BLaER1 treated with 17β-estradiol and CSF1 and Interleukin-3, amounts not matched to agents 10 nM and 100 nM (cell line): ENCODE measurements at regions not wholly inside any gene's neighbourhood (a gene's known extent, or its start where the extent isn't known, plus 50 kb on each side); places are given as distances from the start of the nearest gene placed in this dataset.

Experiments
- H3K27ac ChIP-seq, 11 experiments: shearing (Covaris generic); formaldehyde crosslinking; 2 replicates each; pipeline ENCODE4 v1.8.1; 2022
- H3K27me3 ChIP-seq, 11 experiments: shearing (Covaris generic); formaldehyde crosslinking; 2 replicates each; pipeline ENCODE4 v1.8.1; 2022
- H3K36me3 ChIP-seq, 11 experiments: shearing (Covaris generic); formaldehyde crosslinking; 2 replicates each; pipeline ENCODE4 v1.8.1; 2022
- H3K4me1 ChIP-seq, 10 experiments: shearing (Covaris generic); formaldehyde crosslinking; 2 replicates each; pipeline ENCODE4 v1.8.1; 2022
- H3K4me2 ChIP-seq, 11 experiments: shearing (Covaris generic); formaldehyde crosslinking; 2 replicates each; pipeline ENCODE4 v1.8.1; 2022
- H3K4me3 ChIP-seq, 10 experiments: shearing (Covaris generic); formaldehyde crosslinking; 2 replicates each; pipeline ENCODE4 v1.8.1; 2022
- H3K9ac ChIP-seq, 11 experiments: shearing (Covaris generic); formaldehyde crosslinking; 2 replicates each; pipeline ENCODE4 v1.8.1; 2022
- H3K9me3 ChIP-seq, 11 experiments: shearing (Covaris generic); formaldehyde crosslinking; replicated peaks in 1 of 11; 2 replicates each; pipeline ENCODE4 v1.8.1; 2022
- H4K20me1 ChIP-seq, 11 experiments: shearing (Covaris generic); formaldehyde crosslinking; 2 replicates each; pipeline ENCODE4 v1.8.1; 2022
- Cebpa-rat ChIP-seq, 11 experiments: shearing (Covaris generic); IDR thresholded peaks; 2 replicates each; pipeline ENCODE4 v1.8.1; 2022

- Histone ChIP-seq H3K27ac (peak overlapping the region in 5 of 11 experiments; percentile 3 to 63 (median 35); a peak in 4 of 22 replicates), H3K4me3 (no peak overlapping the region), H4K20me1 (no peaks in the 10 kb centered on the region), H3K4me2 (peak overlapping the region in 8 of 11 experiments; percentile 42 to 80 (median 65); a peak in 14 of 22 replicates), H3K9ac (no peak overlapping the region), H3K9me3 (no peaks in the 10 kb centered on the region), H3K27me3 (no peaks in the 10 kb centered on the region), H3K36me3 (no peaks in the 10 kb centered on the region), H3K4me1 (peaks cover 13 to 72% (median 25%) of the 10 kb centered on the region in 10 experiments)
- TF ChIP-seq Cebpa-rat (IDR thresholded peaks at IDR 0.05), result no peak
Observed at GRCh38 chr20:40766790-40767614, 78.0 kb upstream of the MAFB start.

- Histone ChIP-seq H3K4me3 (no peak overlapping the region), H3K27me3 (no peaks in the 10 kb centered on the region), H4K20me1 (no peaks in the 10 kb centered on the region), H3K4me1 (peaks cover 13 to 76% (median 25%) of the 10 kb centered on the region in 10 experiments), H3K36me3 (no peaks in the 10 kb centered on the region), H3K9ac (no peak overlapping the region), H3K4me2 (peak overlapping the region in 2 of 11 experiments; percentile 8 to 11; a peak in 1 of 22 replicates), H3K27ac (no peak overlapping the region), H3K9me3 (no peaks in the 10 kb centered on the region)
- no peak for TF ChIP-seq Cebpa-rat (IDR thresholded peaks at IDR 0.05)
Observed at GRCh38 chr20:40767615-40767924, 78.5 kb upstream of the MAFB start.

DNA sequence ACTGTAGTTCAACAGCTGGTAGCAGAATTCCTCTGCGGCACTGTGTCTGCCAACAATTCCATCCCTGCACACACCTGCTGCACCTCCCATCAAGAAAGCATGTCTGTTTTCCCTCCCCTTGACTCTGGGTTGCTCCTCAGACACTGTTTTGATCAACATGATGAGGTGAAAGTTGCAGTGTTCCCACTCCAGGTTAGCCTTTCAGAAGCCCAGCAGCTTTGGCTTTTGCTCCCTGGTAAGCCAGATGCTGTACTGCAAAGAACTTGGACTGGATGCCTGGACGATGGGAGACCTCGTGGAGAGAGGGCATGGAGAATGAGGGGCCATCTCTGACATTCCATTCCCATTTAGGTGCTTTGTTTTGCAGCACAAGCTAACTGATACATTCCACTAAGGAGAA lies 79.1 kb upstream of the MAFB start:
- Histone ChIP-seq H3K27ac (no peak overlapping the region), H3K4me3 (no peak overlapping the region), H3K9me3 (no peaks in the 10 kb centered on the region)

GRCh38 chr20:40769677-40770285 lies 80.7 kb upstream of the MAFB start:
- no peak for TF ChIP-seq Cebpa-rat (IDR thresholded peaks at IDR 0.05)
- no peaks in the 10 kb centered on the region for H3K27me3 ChIP-seq
- no peaks in the 10 kb centered on the region for H3K36me3 ChIP-seq
- H3K27ac ChIP-seq, result peak overlapping the region in 3 of 11 experiments; percentile 66 to 78 (median 66); a peak in 5 of 22 replicates
- no peaks in the 10 kb centered on the region for H3K9me3 ChIP-seq
- peak overlapping the region in 3 of 11 experiments; percentile 27 to 64 (median 57); a peak in 3 of 22 replicates for H3K9ac ChIP-seq
- no peak overlapping the region for H3K4me3 ChIP-seq
- peaks cover 13 to 89% (median 25%) of the 10 kb centered on the region in 10 experiments for H3K4me1 ChIP-seq
- no peaks in the 10 kb centered on the region for H4K20me1 ChIP-seq
- H3K4me2 ChIP-seq, result peak overlapping the region in 5 of 11 experiments; percentile 11 to 92 (median 79); a peak in 9 of 22 replicates

More for the DNA sequence above, 79.1 kb upstream of the MAFB start:
- H3K4me1 ChIP-seq, result peaks cover 13 to 75% (median 25%) of the 10 kb centered on the region in 10 experiments
- H4K20me1 ChIP-seq, result no peaks in the 10 kb centered on the region
- H3K4me2 ChIP-seq, result peak overlapping the region in 2 of 11 experiments; percentile 8 to 11; a peak in 1 of 22 replicates
- no peak for TF ChIP-seq Cebpa-rat (IDR thresholded peaks at IDR 0.05)
- H3K27me3 ChIP-seq, result no peaks in the 10 kb centered on the region
- no peaks in the 10 kb centered on the region for H3K36me3 ChIP-seq
- no peak overlapping the region; a peak in 1 of 22 replicates for H3K9ac ChIP-seq

DNA sequence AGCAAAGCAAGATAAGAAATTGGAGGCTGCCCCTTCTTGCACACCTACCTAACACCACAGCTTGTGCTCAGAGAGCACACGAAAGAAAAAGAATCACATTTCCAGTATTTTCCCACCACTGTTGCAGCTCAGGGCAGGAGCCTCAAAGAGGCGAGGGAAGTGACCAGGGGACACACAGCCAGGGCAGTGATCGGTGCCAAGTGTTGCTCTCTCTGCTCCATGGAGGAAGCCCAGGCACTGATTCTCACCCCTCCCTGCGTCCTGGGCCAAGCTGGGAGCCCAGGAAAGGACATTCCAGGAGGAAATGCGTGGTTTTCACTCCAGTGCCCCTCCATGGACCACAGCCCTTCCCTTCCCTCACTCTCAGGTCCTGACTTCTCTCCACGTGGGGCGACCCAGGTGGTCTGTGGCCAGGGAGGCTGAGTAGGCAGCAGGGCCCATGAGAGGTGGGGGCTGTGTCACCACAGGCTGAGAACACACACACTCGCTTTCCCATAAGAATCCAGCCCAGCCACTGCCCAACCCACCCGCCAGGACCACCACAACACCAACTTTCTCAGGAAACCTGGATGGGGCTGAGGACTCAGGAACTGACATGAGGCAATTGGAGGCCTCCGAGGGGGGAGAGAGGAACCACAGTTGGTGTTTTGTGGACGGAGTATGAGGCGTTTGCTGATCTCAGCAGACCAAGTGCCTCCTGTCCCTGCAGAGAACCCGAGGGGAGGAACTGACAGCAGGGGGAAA lies 81.7 kb upstream of the MAFB start:
- no peak for TF ChIP-seq Cebpa-rat (IDR thresholded peaks at IDR 0.05)
- no peak overlapping the region; a peak in 1 of 20 replicates for H3K4me3 ChIP-seq
- H3K4me2 ChIP-seq, result peak overlapping the region in 5 of 11 experiments; percentile 11 to 92 (median 79); a peak in 11 of 22 replicates
- peak overlapping the region in 5 of 11 experiments; percentile 29 to 78 (median 66); a peak in 9 of 22 replicates for H3K27ac ChIP-seq
- H4K20me1 ChIP-seq, result no peaks in the 10 kb centered on the region
- H3K9ac ChIP-seq, result peak overlapping the region in 3 of 11 experiments; percentile 27 to 64 (median 57); a peak in 3 of 22 replicates
- H3K36me3 ChIP-seq, result no peaks in the 10 kb centered on the region
- no peaks in the 10 kb centered on the region for H3K9me3 ChIP-seq
- H3K27me3 ChIP-seq, result no peaks in the 10 kb centered on the region
- peaks cover 9 to 94% (median 21%) of the 10 kb centered on the region in 10 experiments for H3K4me1 ChIP-seq

DNA sequence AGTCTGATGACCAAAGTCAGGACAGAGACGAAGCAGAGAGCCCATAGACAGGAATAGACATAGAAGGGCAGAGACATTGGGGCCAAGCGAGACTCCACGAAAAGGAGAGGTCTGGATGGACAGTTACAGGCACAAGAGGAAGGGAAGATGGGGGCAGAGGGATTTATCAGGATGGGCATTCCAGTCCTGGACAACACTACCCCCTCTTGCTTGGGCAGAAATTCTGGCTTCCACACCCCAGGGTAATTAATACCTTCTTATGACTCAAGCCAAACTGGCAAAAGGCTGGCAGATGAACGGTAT lies 82.2 kb upstream of the MAFB start:
- Histone ChIP-seq H3K9me3 (no peaks in the 10 kb centered on the region), H3K27me3 (no peaks in the 10 kb centered on the region), H4K20me1 (no peaks in the 10 kb centered on the region), H3K9ac (peak overlapping the region in 2 of 11 experiments; percentile 16 to 57; a peak in 3 of 22 replicates), H3K27ac (peak overlapping the region in 4 of 11 experiments; percentile 33 to 78 (median 66); a peak in 6 of 22 replicates), H3K36me3 (no peaks in the 10 kb centered on the region), H3K4me3 (no peak overlapping the region), H3K4me1 (peaks cover 4 to 94% (median 15%) of the 10 kb centered on the region in 10 experiments; a peak in 18 of 20 replicates), H3K4me2 (peak overlapping the region in 5 of 11 experiments; percentile 11 to 92 (median 79); a peak in 10 of 22 replicates)
- no peak for TF ChIP-seq Cebpa-rat (IDR thresholded peaks at IDR 0.05)

DNA sequence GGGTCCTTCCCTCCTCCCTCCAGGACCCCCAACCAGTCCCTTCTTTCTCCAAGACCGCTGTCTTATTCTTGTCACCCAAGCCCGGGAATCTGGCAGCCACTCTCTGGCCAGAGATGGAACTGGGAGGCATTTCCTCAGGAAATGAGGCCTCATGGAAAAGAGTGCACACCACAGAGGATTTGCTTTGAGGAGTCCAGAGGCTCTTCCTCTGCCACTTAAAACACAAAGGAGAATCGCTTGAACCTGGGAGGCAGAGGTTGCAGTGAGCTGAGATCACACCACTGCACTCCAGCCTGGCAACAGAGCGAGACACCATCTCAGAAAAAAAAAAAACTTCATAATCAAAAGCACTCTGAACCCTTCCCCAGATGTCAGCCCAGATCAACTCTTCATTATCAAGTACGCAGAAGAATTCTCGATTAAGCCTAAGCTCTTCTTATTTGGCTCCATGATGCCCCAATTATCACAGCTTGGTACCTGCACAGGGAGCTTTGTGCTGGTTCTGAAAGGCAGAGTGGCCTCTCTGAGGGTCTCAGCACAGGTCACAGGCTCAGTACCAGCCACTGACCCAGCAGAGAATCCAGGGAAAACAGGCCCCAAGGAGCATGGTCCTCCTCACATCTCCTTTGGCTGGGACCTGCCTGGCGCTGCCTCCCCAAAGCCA lies 82.9 kb upstream of the MAFB start:
- Histone ChIP-seq H3K4me3 (no peak overlapping the region), H3K9me3 (no peaks in the 10 kb centered on the region), H3K27ac (peak overlapping the region in 3 of 11 experiments; percentile 66 to 78 (median 66); a peak in 4 of 22 replicates), H3K9ac (no peak overlapping the region), H3K4me1 (peaks cover 0 to 94% (median 8%) of the 10 kb centered on the region in 10 experiments; a peak in 12 of 20 replicates), H3K27me3 (no peaks in the 10 kb centered on the region), H3K4me2 (peak overlapping the region in 3 of 11 experiments; percentile 79 to 92 (median 91); a peak in 6 of 22 replicates), H3K36me3 (no peaks in the 10 kb centered on the region), H4K20me1 (no peaks in the 10 kb centered on the region)
- no peak for TF ChIP-seq Cebpa-rat (IDR thresholded peaks at IDR 0.05)

- Histone ChIP-seq H3K9ac (no peak overlapping the region), H3K27me3 (no peaks in the 10 kb centered on the region), H3K4me1 (peaks cover 0 to 97% (median 8%) of the 10 kb centered on the region in 10 experiments; a peak in 10 of 20 replicates), H3K4me2 (peak overlapping the region in 2 of 11 experiments; percentile 9 to 83; a peak in 3 of 22 replicates), H3K27ac (no peak overlapping the region), H3K9me3 (no peaks in the 10 kb centered on the region), H4K20me1 (no peaks in the 10 kb centered on the region), H3K36me3 (no peaks in the 10 kb centered on the region), H3K4me3 (no peak overlapping the region)
- TF ChIP-seq Cebpa-rat (IDR thresholded peaks at IDR 0.05), result no peak
Observed at GRCh38 chr20:40773376-40773775, 84.3 kb upstream of the MAFB start.
